K562 (cell line): ENCODE measurements at regions not wholly inside any gene's neighbourhood (a gene's known extent, or its start where the extent isn't known, plus 50 kb on each side); places are given as distances from the start of the nearest gene placed in this dataset.

Source experiments
- ATF4 ChIP-seq: fragments of 450-650 bp; formaldehyde crosslinking; IDR thresholded peaks from 2 replicates; pipeline ENCODE4 v1.4.0; 2022; ENCODE audit warnings: mild to moderate bottlenecking, moderate library complexity
- DACH1 ChIP-seq: fragments of 450-650 bp; IDR thresholded peaks from 2 replicates; pipeline ENCODE4 v1.6.1; 2018; ENCODE audit not compliant: partially characterized antibody
- E2F1 ChIP-seq: sonication (generic); formaldehyde crosslinking; IDR thresholded peaks from 2 replicates; pipeline ENCODE4 v1.8.1; 2023; ENCODE audit warnings: mild to moderate bottlenecking, missing genetic modification reagents, moderate library complexity
- E2F4 ChIP-seq: sonication (generic); formaldehyde crosslinking; IDR thresholded peaks from 2 replicates; pipeline ENCODE4 v1.8.0; 2022; ENCODE audit warnings: mild to moderate bottlenecking, low read depth, missing genetic modification reagents
- JUN ChIP-seq, 2 experiments: sonication (generic) in 1 of 2; formaldehyde crosslinking in 1 of 2; IDR thresholded peaks; 2 replicates each; pipeline versions ENCODE4 v1.6.1 to v1.8.0; 2012 to 2022; ENCODE audit warnings: borderline replicate concordance in 2 of 2, mild to moderate bottlenecking in 2 of 2, improper control_type of control experiment in 1 of 2, low read depth in 1 of 2, low read length in 1 of 2, missing genetic modification reagents in 1 of 2
- JUNB ChIP-seq: fragments of 450-650 bp; formaldehyde crosslinking; conservative IDR thresholded peaks from 2 replicates; pipeline ENCODE4 v1.4.0; 2020; ENCODE audit warnings: mild to moderate bottlenecking
- KLF6 ChIP-seq: fragments of 250-450 bp; sonication (Bioruptor Pico); IDR thresholded peaks from 2 replicates; pipeline ENCODE4 v1.4.0; 2020; ENCODE audit warnings: mild to moderate bottlenecking, moderate library complexity, borderline replicate concordance
- RAD51 ChIP-seq: fragments of 450-650 bp; IDR thresholded peaks from 2 replicates; pipeline ENCODE4 v1.7.1; 2016; ENCODE audit warnings: low read depth, mild to moderate bottlenecking, borderline replicate concordance
- SAFB2 ChIP-seq: fragments of 200-400 bp; formaldehyde crosslinking; IDR thresholded peaks from 2 replicates; pipeline ENCODE4 v1.6.1; 2018; ENCODE audit warnings: borderline replicate concordance, low read length, low read depth, moderate library complexity; ENCODE audit not compliant: severe bottlenecking
- SMARCE1 ChIP-seq: fragments of 450-650 bp; IDR thresholded peaks from 2 replicates; pipeline ENCODE4 v1.7.1; 2016; ENCODE audit warnings: mild to moderate bottlenecking
- SRF ChIP-seq, 2 experiments: fragments of 250-450, 450-650 bp in 1 of 2; sonication (Bioruptor Pico) in 1 of 2; sonication (generic) in 1 of 2; formaldehyde crosslinking; IDR thresholded peaks; 2 replicates each; pipeline versions ENCODE4 v1.5.0 to v1.5.1; 2020 to 2022; ENCODE audit warnings: mild to moderate bottlenecking in 1 of 2, missing genetic modification reagents in 1 of 2
- TARDBP ChIP-seq: fragments of 450-650 bp; IDR thresholded peaks from 2 replicates; pipeline ENCODE4 v1.6.1; 2016
- TEAD2 ChIP-seq: fragments of 450-650 bp; IDR thresholded peaks from 2 replicates; pipeline ENCODE4 v1.6.1; 2016; ENCODE audit warnings: missing genetic modification characterization, control low read depth, missing compliant biosample characterization
- TEAD4 ChIP-seq, 2 experiments: sonication (generic) in 1 of 2; formaldehyde crosslinking in 1 of 2; IDR thresholded peaks; 2 replicates each; pipeline versions ENCODE4 v1.6.1 to v1.8.0; 2012 to 2022; ENCODE audit warnings: borderline replicate concordance in 1 of 2, inconsistent platforms in 1 of 2, low read length in 1 of 2, mild to moderate bottlenecking in 1 of 2, missing genetic modification reagents in 1 of 2
- ZKSCAN1 ChIP-seq: fragments of 150-350 bp; IDR thresholded peaks from 2 replicates; pipeline ENCODE4 v1.6.1; 2016; ENCODE audit warnings: low read depth, low read length
- ZNF408 ChIP-seq: fragments of 250-450 bp; sonication (Bioruptor Pico); IDR thresholded peaks from 2 replicates; pipeline ENCODE4 v1.4.0; 2020; ENCODE audit warnings: low read depth, mild to moderate bottlenecking, moderate library complexity
- ZNF592 ChIP-seq: fragments of 450-650 bp; IDR thresholded peaks from 2 replicates; pipeline ENCODE4 v1.6.1; 2017; ENCODE audit warnings: antibody characterized with exemption, mild to moderate bottlenecking
- ZNF639 ChIP-seq, 2 experiments: fragments of 200-800 bp in 1 of 2; sonication (Bioruptor generic) in 1 of 2; sonication (generic) in 1 of 2; formaldehyde crosslinking in 1 of 2; IDR thresholded peaks in 1 of 2; conservative IDR thresholded peaks in 1 of 2; 2 replicates each; pipeline versions ENCODE4 v1.5.0 to v1.6.1; 2016 to 2020; ENCODE audit warnings: missing compliant biosample characterization in 1 of 2, missing genetic modification characterization in 1 of 2, missing genetic modification reagents in 1 of 2
- ZNF75A ChIP-seq: fragments of 450-650 bp; formaldehyde crosslinking; IDR thresholded peaks from 2 replicates; pipeline ENCODE4 v1.4.0; 2020; ENCODE audit warnings: mild to moderate bottlenecking

GRCh38 chr11:44377914-44378321 is 68.0 kb upstream of the ALX4 start (continued):
- no peak for TF ChIP-seq E2F1 (CRISPR knock-in tag)
- no peak for TF ChIP-seq TARDBP
- TF ChIP-seq ZNF592 = no peak
- TF ChIP-seq JUN (IDR thresholded peaks at IDR 0.05; ENCODE audit: borderline replicate concordance, low read depth, low read length) = no peak
- no peak for TF ChIP-seq JUN (CRISPR knock-in tag; IDR thresholded peaks at IDR 0.05; ENCODE audit: borderline replicate concordance)
- TF ChIP-seq ZNF408 = no peak
- no peak for TF ChIP-seq SMARCE1
- no peak for TF ChIP-seq E2F4 (CRISPR knock-in tag)
- TF ChIP-seq TEAD4 (IDR thresholded peaks at IDR 0.05; ENCODE audit: low read length) = no peak
- TF ChIP-seq TEAD4 (CRISPR knock-in tag; IDR thresholded peaks at IDR 0.05; ENCODE audit: borderline replicate concordance) = no peak
- peak; percentile 16; the same call in 1 of the 2 replicates for TF ChIP-seq ATF4 (CRISPR knock-in tag)
- TF ChIP-seq TEAD2 (tag) = no peak
- TF ChIP-seq SRF (CRISPR knock-in tag; IDR thresholded peaks at IDR 0.05) = no peak
- TF ChIP-seq ZNF639 (CRISPR knock-in tag; conservative IDR thresholded peaks at IDR 0.05 in 1 of 2, IDR thresholded peaks at IDR 0.05 in 1 of 2) = no peak
- TF ChIP-seq RAD51 = no peak
- no peak for TF ChIP-seq JUNB (CRISPR knock-in tag)
- no peak for TF ChIP-seq ZNF75A (CRISPR knock-in tag)
- peak; percentile 43 for TF ChIP-seq DACH1
- TF ChIP-seq SAFB2 = no peak
- no peak for TF ChIP-seq KLF6 (CRISPR knock-in tag)
- TF ChIP-seq ZKSCAN1 = no peak
